ENCODE measurements at regions not wholly inside any gene's neighbourhood (a gene's known extent, or its start where the extent isn't known, plus 50 kb on each side); places are given as distances from the start of the nearest gene placed in this dataset.

DNA sequence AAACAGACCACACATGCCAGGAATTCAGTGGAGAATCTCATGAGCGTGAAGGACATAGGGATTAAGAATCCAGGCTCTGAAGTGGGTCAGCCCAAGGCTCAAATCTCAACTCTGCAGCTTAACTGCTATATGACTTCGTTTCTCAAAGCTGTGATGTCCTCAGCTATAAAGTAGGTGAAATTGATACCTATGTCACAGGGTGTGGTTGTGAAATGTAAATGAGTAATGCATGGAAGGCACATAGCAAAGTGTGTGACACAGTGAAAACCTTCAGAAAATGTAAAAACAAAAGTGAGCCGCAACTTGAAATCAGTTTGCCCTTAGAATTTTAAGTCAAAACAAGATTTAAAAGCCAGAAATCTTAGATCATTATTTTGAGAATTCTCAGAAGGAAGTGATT, 145.7 kb upstream of the PRMT6 start:
- Histone ChIP-seq H3K79me2 (ENCODE audit: low read length) (no peaks in the 10 kb centered on the region), H3K27me3 (replicated peaks; ENCODE audit: insufficient read depth, low read length) (no peaks in the 10 kb centered on the region), H3F3A (ENCODE audit: insufficient read depth, low read length) (no peaks in the 10 kb centered on the region), H4K20me1 (ENCODE audit: insufficient read depth, low read length) (no peaks in the 10 kb centered on the region), H2AFZ (ENCODE audit: low read length) (no peak overlapping the region), H3K4me3 (ENCODE audit: low read length) (no peak overlapping the region), H3K9me3 (replicated peaks; ENCODE audit: insufficient read depth, low read length) (no peaks in the 10 kb centered on the region), H3K36me3 (replicated peaks; ENCODE audit: insufficient read depth, low read length) (no peaks in the 10 kb centered on the region), H3K4me1 (ENCODE audit: low read length) (0 out of 2 replicates have a peak, but pooled peaks cover 5% of the 10 kb centered on the region), H3K9me2 (replicated peaks; ENCODE audit: insufficient read depth, low read length) (no peaks in the 10 kb centered on the region), H3K9ac (ENCODE audit: low read length) (no peak overlapping the region), H3K4me2 (ENCODE audit: low read depth, low read length) (no peak overlapping the region), H3K27ac (ENCODE audit: low read length) (no peak overlapping the region)
- no peak for DNase-seq
- TF ChIP-seq, protein P1, sequence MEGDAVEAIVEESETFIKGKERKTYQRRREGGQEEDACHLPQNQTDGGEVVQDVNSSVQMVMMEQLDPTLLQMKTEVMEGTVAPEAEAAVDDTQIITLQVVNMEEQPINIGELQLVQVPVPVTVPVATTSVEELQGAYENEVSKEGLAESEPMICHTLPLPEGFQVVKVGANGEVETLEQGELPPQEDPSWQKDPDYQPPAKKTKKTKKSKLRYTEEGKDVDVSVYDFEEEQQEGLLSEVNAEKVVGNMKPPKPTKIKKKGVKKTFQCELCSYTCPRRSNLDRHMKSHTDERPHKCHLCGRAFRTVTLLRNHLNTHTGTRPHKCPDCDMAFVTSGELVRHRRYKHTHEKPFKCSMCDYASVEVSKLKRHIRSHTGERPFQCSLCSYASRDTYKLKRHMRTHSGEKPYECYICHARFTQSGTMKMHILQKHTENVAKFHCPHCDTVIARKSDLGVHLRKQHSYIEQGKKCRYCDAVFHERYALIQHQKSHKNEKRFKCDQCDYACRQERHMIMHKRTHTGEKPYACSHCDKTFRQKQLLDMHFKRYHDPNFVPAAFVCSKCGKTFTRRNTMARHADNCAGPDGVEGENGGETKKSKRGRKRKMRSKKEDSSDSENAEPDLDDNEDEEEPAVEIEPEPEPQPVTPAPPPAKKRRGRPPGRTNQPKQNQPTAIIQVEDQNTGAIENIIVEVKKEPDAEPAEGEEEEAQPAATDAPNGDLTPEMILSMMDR (IDR thresholded peaks at IDR 0.05; ENCODE audit: low read length): no peak

DNA sequence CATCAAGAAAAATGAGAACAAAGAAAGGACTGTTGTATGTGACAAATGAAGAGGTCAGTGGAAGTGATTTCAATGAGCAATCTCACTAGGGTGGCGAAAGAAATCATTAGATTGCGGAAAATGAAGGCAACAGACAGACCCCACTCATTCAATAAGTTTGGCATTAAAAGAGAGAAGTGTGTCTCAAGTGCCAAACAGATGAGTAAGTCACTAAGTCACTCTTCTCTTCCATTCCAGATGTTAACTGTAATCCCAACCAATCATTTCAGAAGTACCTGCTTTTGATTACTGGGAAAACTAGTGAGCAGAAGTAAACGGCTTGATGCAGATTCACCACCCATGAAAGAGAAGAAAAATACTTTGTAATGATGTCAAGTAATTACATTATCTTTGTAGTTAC, 144.3 kb upstream of the PRMT6 start:
- H4K20me1 ChIP-seq (ENCODE audit: insufficient read depth, low read length): no peaks in the 10 kb centered on the region
- H3K27me3 ChIP-seq (replicated peaks; ENCODE audit: insufficient read depth, low read length): no peaks in the 10 kb centered on the region
- no peaks in the 10 kb centered on the region for H3K9me2 ChIP-seq (replicated peaks; ENCODE audit: insufficient read depth, low read length)
- no peaks in the 10 kb centered on the region for H3F3A ChIP-seq (ENCODE audit: insufficient read depth, low read length)
- DNase-seq: no peak
- H3K27ac ChIP-seq (ENCODE audit: low read length): no peak overlapping the region
- no peaks in the 10 kb centered on the region for H3K9me3 ChIP-seq (replicated peaks; ENCODE audit: insufficient read depth, low read length)
- no peaks in the 10 kb centered on the region for H3K79me2 ChIP-seq (ENCODE audit: low read length)
- no peak overlapping the region for H2AFZ ChIP-seq (ENCODE audit: low read length)
- TF ChIP-seq EZH2phosphoT487 (IDR thresholded peaks at IDR 0.05; ENCODE audit: low read length) (no peak), EZH2 (optimal IDR thresholded peaks at IDR 0.05; ENCODE audit: low read depth, low read length) (no peak)
- TF ChIP-seq, protein P1 (IDR thresholded peaks at IDR 0.05; ENCODE audit: low read length): no peak
- H3K36me3 ChIP-seq (replicated peaks; ENCODE audit: insufficient read depth, low read length): no peaks in the 10 kb centered on the region
- 0 out of 2 replicates have a peak, but pooled peaks cover 5% of the 10 kb centered on the region for H3K4me1 ChIP-seq (ENCODE audit: low read length)
- no peak overlapping the region for H3K4me3 ChIP-seq (ENCODE audit: low read length)
- no peak overlapping the region for H3K4me2 ChIP-seq (ENCODE audit: low read depth, low read length)
- H3K9ac ChIP-seq (ENCODE audit: low read length): no peak overlapping the region

DNA sequence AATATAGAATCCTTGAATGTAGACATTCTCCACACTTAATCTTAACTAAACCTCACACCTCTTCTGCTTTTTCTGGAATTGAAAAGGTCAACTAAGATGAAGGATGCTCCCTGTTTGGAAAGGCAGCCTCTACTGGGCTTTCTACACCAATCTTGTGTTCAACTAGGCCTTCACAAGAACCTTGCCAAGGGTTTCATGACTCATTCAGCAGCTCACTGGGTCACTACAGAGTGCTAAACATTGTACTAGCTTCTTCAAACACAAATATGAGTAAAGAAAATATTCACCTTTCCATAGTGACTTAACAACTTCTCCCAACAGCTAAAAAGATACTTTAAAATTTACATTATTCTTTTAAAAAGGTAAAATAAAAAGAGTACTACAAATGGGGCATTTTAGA, 135.3 kb upstream of the PRMT6 start:
- Histone ChIP-seq H4K20me1 (ENCODE audit: insufficient read depth, low read length) (no peaks in the 10 kb centered on the region), H3K9ac (ENCODE audit: low read length) (no peak overlapping the region), H3K27ac (ENCODE audit: low read length) (no peak overlapping the region), H3F3A (ENCODE audit: insufficient read depth, low read length) (no peaks in the 10 kb centered on the region), H2AFZ (ENCODE audit: low read length) (no peak overlapping the region), H3K27me3 (replicated peaks; ENCODE audit: insufficient read depth, low read length) (no peaks in the 10 kb centered on the region), H3K9me2 (replicated peaks; ENCODE audit: insufficient read depth, low read length) (no peaks in the 10 kb centered on the region), H3K4me2 (ENCODE audit: low read depth, low read length) (no peak overlapping the region), H3K4me3 (ENCODE audit: low read length) (no peak overlapping the region), H3K79me2 (ENCODE audit: low read length) (no peaks in the 10 kb centered on the region), H3K4me1 (ENCODE audit: low read length) (no peaks in the 10 kb centered on the region), H3K9me3 (replicated peaks; ENCODE audit: insufficient read depth, low read length) (no peaks in the 10 kb centered on the region), H3K36me3 (replicated peaks; ENCODE audit: insufficient read depth, low read length) (no peaks in the 10 kb centered on the region)
- TF ChIP-seq, protein P1 (IDR thresholded peaks at IDR 0.05; ENCODE audit: low read length): no peak
- TF ChIP-seq EZH2phosphoT487 (IDR thresholded peaks at IDR 0.05; ENCODE audit: low read length) (no peak), EZH2 (optimal IDR thresholded peaks at IDR 0.05; ENCODE audit: low read depth, low read length) (no peak)
- DNase-seq: no peak

Data from MM.1S (cell line).